GM12878 (cell line): ENCODE measurements at regions not wholly inside any gene's neighbourhood (a gene's known extent, or its start where the extent isn't known, plus 50 kb on each side); places are given as distances from the start of the nearest gene placed in this dataset.

ENCODE experiments used
- CEBPB ChIP-seq, 2 experiments: fragments of 150-350 bp in 1 of 2; IDR thresholded peaks; 2 replicates each; pipeline ENCODE4 v1.6.1; 2012 to 2014; ENCODE audit warnings: low read depth in 2 of 2, low read length in 2 of 2, borderline replicate concordance in 1 of 2, inconsistent platforms in 1 of 2
- CTCF ChIP-seq, 3 experiments: IDR thresholded peaks in 2 of 3; conservative IDR thresholded peaks in 1 of 3; 2 replicates each; pipeline ENCODE4 v1.5.1; 2011; ENCODE audit warnings: low read depth in 3 of 3, low read length in 3 of 3, mild to moderate bottlenecking in 3 of 3, control low read depth in 2 of 3, moderate library complexity in 2 of 3, inconsistent platforms in 1 of 3, mixed read lengths in 1 of 3; ENCODE audit not compliant: control insufficient read depth in 2 of 3, insufficient read depth in 1 of 3; ENCODE audit errors: extremely low read depth in 1 of 3
- GABPA ChIP-seq: IDR thresholded peaks from 2 replicates; pipeline ENCODE4 v1.6.1; 2014; ENCODE audit warnings: antibody characterized with exemption, low read depth, mild to moderate bottlenecking, inconsistent platforms
- POLR2A ChIP-seq: IDR thresholded peaks from 2 replicates; pipeline ENCODE4 v1.6.1; 2011; ENCODE audit warnings: low read depth, mild to moderate bottlenecking, low read length
- SP1 ChIP-seq: IDR thresholded peaks from one replicate; pipeline ENCODE4 v1.6.1; 2011; ENCODE audit warnings: low read depth, low read length
- TCF3 ChIP-seq: IDR thresholded peaks from 2 replicates; pipeline ENCODE4 v1.6.1; 2012; ENCODE audit warnings: low read depth, mild to moderate bottlenecking, low read length, borderline replicate concordance; ENCODE audit not compliant: insufficient read depth

GRCh38 chr15:69750253-69750652 lies 297.6 kb downstream of the RPLP1 start:
- TF ChIP-seq CTCF (IDR thresholded peaks at IDR 0.05 in 2 of 3, conservative IDR thresholded peaks at IDR 0.05 in 1 of 3; ENCODE audit: control insufficient read depth in 2 of 3, extremely low read depth in 1 of 3, insufficient read depth in 1 of 3, low read depth in 3 of 3, low read length in 3 of 3) (no peak), SP1 (no peak), TCF3 (no peak), GABPA (no peak), POLR2A (no peak), CEBPB (IDR thresholded peaks at IDR 0.05; ENCODE audit: borderline replicate concordance in 1 of 2, low read depth in 2 of 2, low read length in 2 of 2) (no peak)
